Cardiac fibroblast (primary cell): ENCODE measurements at regions not wholly inside any gene's neighbourhood (a gene's known extent, or its start where the extent isn't known, plus 50 kb on each side); places are given as distances from the start of the nearest gene placed in this dataset.
A peak's percentile ranks its signal among the peaks of the same experiment; 100 is the strongest.

Experiments
- DNase-seq, 2 donors: peaks; one replicate each; pipeline versions ENCODE4 v3.0.0 to v3.0.0-alpha.2; 2010; ENCODE audit warnings: low read depth in 2 of 2
- H3K4me3 ChIP-seq, 2 donors: replicated peaks in 1 of 2; 1 replicate in 1 of 2; 2 replicates in 1 of 2; pipeline ENCODE4 v1.5.1; 2011; ENCODE audit warnings: low read depth in 2 of 2, low read length in 2 of 2, mild to moderate bottlenecking in 2 of 2, moderate library complexity in 1 of 2
- TF ChIP-seq, protein P1 (sequence below): IDR thresholded peaks from one replicate; pipeline ENCODE4 v1.5.1; 2011; ENCODE audit warnings: low read depth, mild to moderate bottlenecking, low read length, inconsistent platforms

GRCh38 chr6:121600389-121601168 is 165.1 kb downstream of the GJA1 start:
- H3K4me3 ChIP-seq, result no peak overlapping the region

DNA sequence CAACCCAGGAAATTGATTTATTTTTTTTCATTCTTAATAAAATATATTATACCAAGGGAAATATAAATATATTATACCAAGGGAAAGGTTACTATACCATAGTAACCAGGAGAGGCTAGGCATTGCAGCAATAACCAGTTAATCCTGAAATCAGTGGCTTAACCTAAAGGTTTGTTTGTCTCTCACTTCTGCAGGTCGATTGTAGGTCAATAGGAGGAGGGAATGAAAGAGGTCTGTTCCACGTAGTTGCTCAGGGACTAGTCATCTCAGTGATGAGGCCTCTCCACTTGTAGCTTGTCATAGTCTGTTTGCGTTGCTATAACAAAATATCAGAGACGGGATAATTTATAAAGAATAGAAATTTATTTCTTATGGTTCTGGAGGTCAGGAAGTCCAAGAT is 168.0 kb downstream of the GJA1 start:
- TF ChIP-seq, protein P1, sequence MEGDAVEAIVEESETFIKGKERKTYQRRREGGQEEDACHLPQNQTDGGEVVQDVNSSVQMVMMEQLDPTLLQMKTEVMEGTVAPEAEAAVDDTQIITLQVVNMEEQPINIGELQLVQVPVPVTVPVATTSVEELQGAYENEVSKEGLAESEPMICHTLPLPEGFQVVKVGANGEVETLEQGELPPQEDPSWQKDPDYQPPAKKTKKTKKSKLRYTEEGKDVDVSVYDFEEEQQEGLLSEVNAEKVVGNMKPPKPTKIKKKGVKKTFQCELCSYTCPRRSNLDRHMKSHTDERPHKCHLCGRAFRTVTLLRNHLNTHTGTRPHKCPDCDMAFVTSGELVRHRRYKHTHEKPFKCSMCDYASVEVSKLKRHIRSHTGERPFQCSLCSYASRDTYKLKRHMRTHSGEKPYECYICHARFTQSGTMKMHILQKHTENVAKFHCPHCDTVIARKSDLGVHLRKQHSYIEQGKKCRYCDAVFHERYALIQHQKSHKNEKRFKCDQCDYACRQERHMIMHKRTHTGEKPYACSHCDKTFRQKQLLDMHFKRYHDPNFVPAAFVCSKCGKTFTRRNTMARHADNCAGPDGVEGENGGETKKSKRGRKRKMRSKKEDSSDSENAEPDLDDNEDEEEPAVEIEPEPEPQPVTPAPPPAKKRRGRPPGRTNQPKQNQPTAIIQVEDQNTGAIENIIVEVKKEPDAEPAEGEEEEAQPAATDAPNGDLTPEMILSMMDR, result no peak
- peak in 1 of 2 donors; percentile 16 for DNase-seq

More at GRCh38 chr6:121600389-121601168, 165.1 kb downstream of the GJA1 start:
- DNase-seq, result peak in 1 of 2 donors; percentile 27
- TF ChIP-seq, protein P1, result no peak

GRCh38 chr6:121607721-121608120 is 172.3 kb downstream of the GJA1 start:
- TF ChIP-seq, protein P1, result no peak
- H3K4me3 ChIP-seq, result no peak overlapping the region
- DNase-seq, result no peak

More for the DNA sequence above, 168.0 kb downstream of the GJA1 start:
- H3K4me3 ChIP-seq, result no peak overlapping the region

GRCh38 chr6:121608270-121608669 is 172.8 kb downstream of the GJA1 start:
- TF ChIP-seq, protein P1, result no peak
- no peak overlapping the region for H3K4me3 ChIP-seq
- DNase-seq, result peak in 1 of 2 donors; percentile 31

DNA sequence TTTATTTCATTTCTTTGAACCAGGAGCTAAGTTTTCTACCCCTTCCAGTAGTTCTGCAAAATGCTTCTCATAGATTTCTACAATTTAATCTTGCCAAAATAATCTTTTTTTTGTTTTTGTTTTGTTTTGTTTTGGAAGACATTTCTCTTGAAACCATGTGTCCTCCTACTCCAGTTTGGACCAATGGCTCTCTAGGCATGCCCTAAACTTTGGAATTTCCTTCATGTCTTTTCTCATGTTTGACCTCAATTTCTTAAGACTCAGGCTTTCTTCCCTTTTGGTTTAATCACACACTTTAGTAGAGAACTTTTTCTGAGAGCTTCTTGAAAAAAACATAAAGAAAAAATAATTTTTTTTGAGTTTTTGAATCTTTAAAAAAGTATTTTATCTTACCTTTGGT is 173.8 kb downstream of the GJA1 start:
- TF ChIP-seq, protein P1, result no peak

DNA sequence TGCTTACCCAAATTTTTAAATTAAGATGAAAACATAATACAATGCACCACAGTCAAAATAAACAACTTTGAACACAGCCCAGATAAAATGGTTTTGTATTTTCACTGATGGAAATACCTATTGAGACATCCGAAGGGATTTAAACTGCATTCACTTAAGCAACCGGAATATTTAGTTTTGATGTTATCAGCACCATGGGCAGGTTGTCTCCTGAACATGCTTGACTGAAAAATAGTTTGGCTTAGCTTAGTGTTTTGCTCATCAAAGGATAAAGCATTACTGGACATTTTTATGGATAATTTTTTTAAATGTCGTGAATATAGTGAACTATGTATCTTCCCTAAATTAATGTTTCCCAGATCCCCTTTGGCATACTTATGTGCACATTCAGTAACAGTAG is 177.5 kb downstream of the GJA1 start:
- TF ChIP-seq, protein P1, result no peak
- H3K4me3 ChIP-seq, result no peak overlapping the region
- DNase-seq, result no peak

More for the DNA sequence above, 173.8 kb downstream of the GJA1 start:
- H3K4me3 ChIP-seq, result no peak overlapping the region
- no peak for DNase-seq
